Right lobe of liver (tissue), 6 donors: ENCODE measurements at regions not wholly inside any gene's neighbourhood (a gene's known extent, or its start where the extent isn't known, plus 50 kb on each side); places are given as distances from the start of the nearest gene placed in this dataset.

Experiments
- ATAC-seq, 4 donors: fragments of 200-7000 bp; cut with Tn5 transposase; one replicate each; pipeline ENCODE4 v1.9.1; 2020; ENCODE audit warnings: mild to moderate bottlenecking in 4 of 4, moderate library complexity in 4 of 4
- DNase-seq, 3 donors: peaks; one replicate each; pipeline ENCODE4 v3.0.0-alpha.2; 2020
- H3K27ac ChIP-seq, 3 donors: fragments of 200-600 bp; one replicate each; pipeline ENCODE4 v1.8.0; 2022
- H3K27me3 ChIP-seq, 2 donors: fragments of 200-600 bp; one replicate each; pipeline ENCODE4 v1.8.0; 2022
- H3K36me3 ChIP-seq, 4 donors: fragments of 200-600 bp; sonication (generic) in 1 of 4; one replicate each; pipeline versions ENCODE4 v1.5.1 to v1.8.0; 2017 to 2022; ENCODE audit warnings: control low read depth in 1 of 4
- H3K4me1 ChIP-seq, 4 donors: fragments of 200-600 bp; sonication (generic) in 1 of 4; one replicate each; pipeline versions ENCODE4 v1.5.1 to v1.8.0; 2017 to 2022; ENCODE audit warnings: control low read depth in 1 of 4
- H3K4me3 ChIP-seq, 3 donors: fragments of 200-600 bp; one replicate each; pipeline ENCODE4 v1.8.0; 2022
- H3K9me3 ChIP-seq, 4 donors: fragments of 200-600 bp; sonication (generic) in 1 of 4; one replicate each; pipeline versions ENCODE4 v1.5.1 to v1.8.0; 2017 to 2022; ENCODE audit warnings: control low read depth in 1 of 4
- CTCF ChIP-seq, 4 donors: fragments of 200-600 bp in 3 of 4; fragments of 450-650 bp in 1 of 4; IDR thresholded peaks; one replicate each; pipeline versions ENCODE4 v1.5.1 to v1.8.0; 2016 to 2022; ENCODE audit warnings: antibody characterized with exemption in 4 of 4, mild to moderate bottlenecking in 2 of 4
- POLR2A ChIP-seq: fragments of 450-650 bp; IDR thresholded peaks from one replicate; pipeline ENCODE4 v1.6.1; 2017; ENCODE audit warnings: antibody characterized with exemption, mild to moderate bottlenecking
- WGBS: methylation state at CpG from one replicate; pipeline ENCODE4 v1.1.6; 2018; ENCODE audit warnings: low coverage, low lambda C conversion rate; ENCODE audit not compliant: insufficient coverage; ENCODE audit errors: missing lambda C conversion rate; 5-methylcytosine and 5-hydroxymethylcytosine counted together
- intact Hi-C, 2 donors: fragments of 100-400 bp; cut with DNase I; formaldehyde crosslinking; loops; one replicate each; pipeline versions ENCODE4 v1.11.2 to v1.14.1; 2022
- donor health status: DM: no; HTN: yes; CAD: no.
- donor health status: DM: no; HTN: no; CAD: no.
- donor health status: DM: no; HTN: no; CAD: no.
- donor health status: DM: no; HTN: yes; CAD: no.
- donor health status: DM: no; HTN: yes; CAD: no.

- Histone ChIP-seq H3K36me3 (no peaks in the 10 kb centered on the region), H3K27ac (no peak overlapping the region), H3K9me3 (no peaks in the 10 kb centered on the region), H3K4me1 (no peaks in the 10 kb centered on the region), H3K27me3 (no peaks in the 10 kb centered on the region), H3K4me3 (no peak overlapping the region)
- ATAC-seq (no peak), DNase-seq (no peak)
- no peak for TF ChIP-seq CTCF (IDR thresholded peaks at IDR 0.05)
- no peak for TF ChIP-seq POLR2A
- intact Hi-C loops = no loop called here
- 29% methylated on average over 2 of the region's 2 CpGs for WGBS
Observed at GRCh38 chr2:49359721-49360406, 205.5 kb upstream of the FSHR start.

GRCh38 chr2:49355611-49356010, 201.3 kb upstream of the FSHR start:
- Histone ChIP-seq H3K27me3 (no peaks in the 10 kb centered on the region), H3K27ac (no peak overlapping the region), H3K4me1 (no peaks in the 10 kb centered on the region), H3K36me3 (no peaks in the 10 kb centered on the region), H3K4me3 (no peak overlapping the region), H3K9me3 (no peaks in the 10 kb centered on the region)
- ATAC-seq (no peak), DNase-seq (no peak)
- TF ChIP-seq POLR2A (no peak), CTCF (IDR thresholded peaks at IDR 0.05) (no peak)
- intact Hi-C loops = no loop called here

GRCh38 chr2:49351560-49351959, 197.2 kb upstream of the FSHR start:
- H3K9me3 ChIP-seq = no peaks in the 10 kb centered on the region
- no peaks in the 10 kb centered on the region for H3K27me3 ChIP-seq
- H3K4me3 ChIP-seq = no peak overlapping the region
- intact Hi-C loops = no loop called here
- ATAC-seq = no peak
- WGBS = 27% methylated on average over 4 of the region's 4 CpGs
- H3K36me3 ChIP-seq = no peaks in the 10 kb centered on the region
- no peak for DNase-seq
- TF ChIP-seq CTCF (IDR thresholded peaks at IDR 0.05) (no peak), POLR2A (no peak)
- no peak overlapping the region for H3K27ac ChIP-seq
- H3K4me1 ChIP-seq = no peaks in the 10 kb centered on the region

- Histone ChIP-seq H3K36me3 (no peaks in the 10 kb centered on the region), H3K4me3 (no peak overlapping the region), H3K9me3 (no peaks in the 10 kb centered on the region), H3K27me3 (no peaks in the 10 kb centered on the region), H3K4me1 (no peaks in the 10 kb centered on the region), H3K27ac (no peak overlapping the region)
- ATAC-seq (no peak), DNase-seq (no peak)
- WGBS = 39% methylated on average over 3 of the region's 3 CpGs
- intact Hi-C loops = no loop called here
- TF ChIP-seq CTCF (IDR thresholded peaks at IDR 0.05) (no peak), POLR2A (no peak)
Observed at GRCh38 chr2:49343638-49344037, 189.3 kb upstream of the FSHR start.

GRCh38 chr2:49342156-49342555, 187.8 kb upstream of the FSHR start:
- no peaks in the 10 kb centered on the region for H3K4me1 ChIP-seq
- H3K36me3 ChIP-seq = no peaks in the 10 kb centered on the region
- no peak overlapping the region for H3K4me3 ChIP-seq
- ATAC-seq (no peak), DNase-seq (no peak)
- TF ChIP-seq POLR2A (no peak), CTCF (IDR thresholded peaks at IDR 0.05) (no peak)
- intact Hi-C loops = no loop called here
- WGBS = 71% methylated on average over 1 of the region's 1 CpG
- H3K9me3 ChIP-seq = no peaks in the 10 kb centered on the region
- no peak overlapping the region for H3K27ac ChIP-seq
- no peaks in the 10 kb centered on the region for H3K27me3 ChIP-seq
